OCI-LY1 (cell line): ENCODE measurements at regions not wholly inside any gene's neighbourhood (a gene's known extent, or its start where the extent isn't known, plus 50 kb on each side); places are given as distances from the start of the nearest gene placed in this dataset.
"Not testable (repeated sequence)": the region's sequence is repeated elsewhere in the genome, so short reads cannot be mapped to it uniquely, and the experiment has no call there.

ENCODE experiments used
- CTCF ChIP-seq: fragments of 200-600 bp; sonication (generic), shearing (Covaris generic); IDR thresholded peaks from 2 replicates; pipeline ENCODE4 v1.5.1; 2017; ENCODE audit warnings: mild to moderate bottlenecking, antibody characterized with exemption, low read length, moderate library complexity, mixed read lengths
- EZH2 ChIP-seq: fragments of 200-600 bp; sonication (generic), shearing (Covaris generic); IDR thresholded peaks from 2 replicates; pipeline ENCODE4 v1.8.0; 2017; ENCODE audit warnings: borderline replicate concordance, mixed run types, mild to moderate bottlenecking, antibody characterized with exemption, low read length, moderate library complexity, mixed read lengths

DNA sequence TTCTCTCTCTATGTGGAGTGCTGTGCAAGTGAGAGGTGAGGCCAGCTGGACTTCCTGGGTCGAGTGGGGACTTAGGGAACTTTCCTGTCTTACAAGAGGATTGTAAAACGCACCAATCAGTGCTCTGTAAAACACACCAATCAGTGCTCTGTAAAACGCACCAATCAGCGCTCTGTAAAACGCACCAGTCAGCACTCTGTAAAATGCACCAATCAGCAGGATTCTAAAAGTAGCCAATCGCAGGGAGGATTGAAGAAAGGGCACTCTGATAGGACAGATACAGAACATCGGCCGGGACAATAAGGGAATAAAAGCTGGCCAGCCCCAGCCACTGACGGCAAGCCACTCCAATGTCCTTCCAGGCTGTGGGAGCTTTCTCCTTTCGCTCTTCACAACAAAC is 52.0 kb upstream of the PTCH1 start:
- TF ChIP-seq EZH2, CTCF: not testable (repeated sequence)
